SU-DHL-6 (cell line): ENCODE measurements at regions not wholly inside any gene's neighbourhood (a gene's known extent, or its start where the extent isn't known, plus 50 kb on each side); places are given as distances from the start of the nearest gene placed in this dataset.

Experiments used
- H2AFZ ChIP-seq: fragments of 200-600 bp; sonication (generic); 2 replicates; pipeline ENCODE4 v1.6.1; 2014; ENCODE audit warnings: low read depth, mild to moderate bottlenecking, moderate library complexity, mixed read lengths, antibody characterized with exemption, low read length; ENCODE audit not compliant: severe bottlenecking
- H3F3A ChIP-seq: fragments of 200-600 bp; shearing (Covaris generic); 2 replicates; pipeline ENCODE4 v1.6.0; 2016; ENCODE audit warnings: antibody characterized with exemption, mild to moderate bottlenecking; ENCODE audit not compliant: insufficient read depth
- H3K27ac ChIP-seq: fragments of 200-600 bp; sonication (generic); 2 replicates; pipeline ENCODE4 v1.5.1; 2016; ENCODE audit warnings: low read depth, mild to moderate bottlenecking, low read length, moderate library complexity, mixed read lengths
- H3K27me3 ChIP-seq: fragments of 200-600 bp; sonication (generic), shearing (Covaris generic); 2 replicates; pipeline ENCODE4 v1.6.0; 2014; ENCODE audit warnings: mild to moderate bottlenecking, low read length
- H3K36me3 ChIP-seq: fragments of 200-600 bp; sonication (generic); 2 replicates; pipeline ENCODE4 v1.6.1; 2014; ENCODE audit warnings: mild to moderate bottlenecking, low read length, mixed read lengths
- H3K4me2 ChIP-seq: fragments of 300-600, 200-600 bp; shearing (Covaris generic), sonication (generic); 2 replicates; pipeline ENCODE4 v1.6.0; 2014; ENCODE audit warnings: low read length, low read depth, mild to moderate bottlenecking; ENCODE audit not compliant: poor library complexity, severe bottlenecking
- H3K4me3 ChIP-seq: fragments of 200-600 bp; sonication (generic); 2 replicates; pipeline ENCODE4 v1.5.1; 2014; ENCODE audit warnings: antibody characterized with exemption, low read length, mild to moderate bottlenecking, mixed read lengths; ENCODE audit not compliant: insufficient read depth, poor library complexity, severe bottlenecking
- H3K79me2 ChIP-seq: fragments of 200-600 bp; sonication (generic); 2 replicates; pipeline ENCODE4 v1.6.1; 2014; ENCODE audit warnings: mild to moderate bottlenecking, low read length, moderate library complexity; ENCODE audit not compliant: insufficient read depth
- H3K9ac ChIP-seq: fragments of 200-600 bp; sonication (generic); 2 replicates; pipeline ENCODE4 v1.7.0; 2014; ENCODE audit warnings: mild to moderate bottlenecking, low read length
- H3K9me2 ChIP-seq: fragments of 200-600 bp; sonication (generic); replicated peaks from 2 replicates; pipeline ENCODE4 v1.6.1; 2014; ENCODE audit warnings: low read length; ENCODE audit not compliant: insufficient read depth
- H3K9me3 ChIP-seq: fragments of 200-600 bp; sonication (generic); 2 replicates; pipeline ENCODE4 v1.6.1; 2014; ENCODE audit warnings: low read length, mixed read lengths; ENCODE audit not compliant: insufficient read depth
- H4K20me1 ChIP-seq: fragments of 200-600 bp; sonication (generic); 2 replicates; pipeline ENCODE4 v1.6.1; 2014; ENCODE audit warnings: low read depth, mild to moderate bottlenecking, antibody characterized with exemption, low read length, moderate library complexity, mixed read lengths
- EZH2phosphoT487 ChIP-seq: fragments of 200-600 bp; sonication (generic), shearing (Covaris generic); conservative IDR thresholded peaks from 2 replicates; pipeline ENCODE4 v1.6.1; 2018; ENCODE audit warnings: mild to moderate bottlenecking, antibody characterized with exemption, low read length, moderate library complexity, mixed read lengths
- TF ChIP-seq, protein P1 (sequence below): fragments of 200-600 bp; sonication (generic); IDR thresholded peaks from one replicate; pipeline ENCODE4 v1.5.1; 2017; ENCODE audit warnings: antibody characterized with exemption, mild to moderate bottlenecking, low read length, moderate library complexity; ENCODE audit not compliant: insufficient read depth, poor library complexity, severe bottlenecking

GRCh38 chr5:98104454-98105188 lies 668.8 kb upstream of the RGMB start:
- no peaks in the 10 kb centered on the region for H3K79me2 ChIP-seq
- H3K4me2 ChIP-seq: no peak overlapping the region
- no peaks in the 10 kb centered on the region for H3K36me3 ChIP-seq
- no peak overlapping the region for H3K4me3 ChIP-seq
- no peak overlapping the region for H2AFZ ChIP-seq
- H3K27me3 ChIP-seq: no peaks in the 10 kb centered on the region
- no peaks in the 10 kb centered on the region for H3K9me2 ChIP-seq
- no peak overlapping the region for H3K27ac ChIP-seq
- no peaks in the 10 kb centered on the region for H3K9me3 ChIP-seq
- TF ChIP-seq EZH2phosphoT487: no peak
- TF ChIP-seq, protein P1, sequence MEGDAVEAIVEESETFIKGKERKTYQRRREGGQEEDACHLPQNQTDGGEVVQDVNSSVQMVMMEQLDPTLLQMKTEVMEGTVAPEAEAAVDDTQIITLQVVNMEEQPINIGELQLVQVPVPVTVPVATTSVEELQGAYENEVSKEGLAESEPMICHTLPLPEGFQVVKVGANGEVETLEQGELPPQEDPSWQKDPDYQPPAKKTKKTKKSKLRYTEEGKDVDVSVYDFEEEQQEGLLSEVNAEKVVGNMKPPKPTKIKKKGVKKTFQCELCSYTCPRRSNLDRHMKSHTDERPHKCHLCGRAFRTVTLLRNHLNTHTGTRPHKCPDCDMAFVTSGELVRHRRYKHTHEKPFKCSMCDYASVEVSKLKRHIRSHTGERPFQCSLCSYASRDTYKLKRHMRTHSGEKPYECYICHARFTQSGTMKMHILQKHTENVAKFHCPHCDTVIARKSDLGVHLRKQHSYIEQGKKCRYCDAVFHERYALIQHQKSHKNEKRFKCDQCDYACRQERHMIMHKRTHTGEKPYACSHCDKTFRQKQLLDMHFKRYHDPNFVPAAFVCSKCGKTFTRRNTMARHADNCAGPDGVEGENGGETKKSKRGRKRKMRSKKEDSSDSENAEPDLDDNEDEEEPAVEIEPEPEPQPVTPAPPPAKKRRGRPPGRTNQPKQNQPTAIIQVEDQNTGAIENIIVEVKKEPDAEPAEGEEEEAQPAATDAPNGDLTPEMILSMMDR: no peak
- H3F3A ChIP-seq: no peaks in the 10 kb centered on the region
- H4K20me1 ChIP-seq: no peaks in the 10 kb centered on the region
- H3K9ac ChIP-seq: no peak overlapping the region

GRCh38 chr5:98105681-98106080 lies 667.8 kb upstream of the RGMB start:
- no peaks in the 10 kb centered on the region for H3F3A ChIP-seq
- H3K79me2 ChIP-seq: no peaks in the 10 kb centered on the region
- no peak overlapping the region for H3K9ac ChIP-seq
- no peaks in the 10 kb centered on the region for H3K9me3 ChIP-seq
- H2AFZ ChIP-seq: no peak overlapping the region
- TF ChIP-seq, protein P1: no peak
- TF ChIP-seq EZH2phosphoT487: no peak
- no peaks in the 10 kb centered on the region for H3K27me3 ChIP-seq
- H3K4me3 ChIP-seq: no peak overlapping the region
- H3K9me2 ChIP-seq: no peaks in the 10 kb centered on the region
- no peak overlapping the region for H3K27ac ChIP-seq
- H3K4me2 ChIP-seq: no peak overlapping the region
- H4K20me1 ChIP-seq: no peaks in the 10 kb centered on the region
- no peaks in the 10 kb centered on the region for H3K36me3 ChIP-seq

DNA sequence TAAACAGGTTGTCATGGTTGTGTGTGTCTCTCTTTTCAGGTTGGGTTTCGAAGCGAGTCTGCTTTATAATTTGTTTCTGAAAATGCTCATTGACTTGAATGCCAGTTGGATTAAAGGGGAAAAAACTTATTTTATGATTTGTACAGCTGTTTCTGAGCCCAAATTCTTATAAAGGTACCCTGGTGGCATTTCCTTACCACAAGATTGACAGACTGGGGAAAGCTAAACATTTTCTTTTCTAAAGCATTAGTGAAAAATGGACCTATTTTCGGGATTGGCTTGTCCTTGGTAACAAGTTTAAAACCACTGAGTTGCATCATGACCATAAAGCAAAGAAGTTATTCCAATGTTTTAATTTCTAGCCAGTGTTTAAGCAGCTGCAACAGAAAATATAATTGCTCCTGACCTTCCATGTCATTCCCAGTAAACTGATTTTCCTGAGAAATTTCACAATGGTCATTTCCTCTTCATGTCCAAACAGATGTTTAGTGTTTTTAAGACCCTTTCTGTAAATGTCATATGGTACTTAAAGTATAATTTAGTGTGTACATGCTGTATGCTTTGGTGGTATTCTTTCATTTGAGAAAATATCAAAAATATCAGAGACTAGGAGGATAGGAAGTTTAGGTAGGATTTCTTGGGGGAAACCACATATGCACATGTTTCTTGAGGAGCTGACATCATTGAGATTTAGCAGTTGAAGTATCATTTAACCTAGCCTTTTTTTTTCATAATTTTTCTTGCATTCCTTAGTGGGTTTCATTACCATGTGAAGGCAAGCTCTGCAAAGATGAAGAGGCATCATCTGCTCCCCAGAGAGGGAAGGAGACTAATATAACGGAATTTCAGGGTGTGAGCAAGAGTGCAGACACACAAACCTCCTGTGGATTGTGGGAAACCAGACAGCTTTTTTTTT lies 667.1 kb upstream of the RGMB start:
- H4K20me1 ChIP-seq: no peaks in the 10 kb centered on the region
- H3K9ac ChIP-seq: no peak overlapping the region
- H3K9me3 ChIP-seq: no peaks in the 10 kb centered on the region
- H3F3A ChIP-seq: no peaks in the 10 kb centered on the region
- H3K36me3 ChIP-seq: no peaks in the 10 kb centered on the region
- no peak overlapping the region for H3K27ac ChIP-seq
- no peak overlapping the region for H3K4me3 ChIP-seq
- H3K27me3 ChIP-seq: no peaks in the 10 kb centered on the region
- H3K79me2 ChIP-seq: no peaks in the 10 kb centered on the region
- no peak overlapping the region for H3K4me2 ChIP-seq
- H3K9me2 ChIP-seq: no peaks in the 10 kb centered on the region
- TF ChIP-seq, protein P1: no peak
- no peak for TF ChIP-seq EZH2phosphoT487
- no peak overlapping the region for H2AFZ ChIP-seq
